GM10248 (cell line): ENCODE measurements at regions not wholly inside any gene's neighbourhood (a gene's known extent, or its start where the extent isn't known, plus 50 kb on each side); places are given as distances from the start of the nearest gene placed in this dataset.
"Not testable (repeated sequence)": the region's sequence is repeated elsewhere in the genome, so short reads cannot be mapped to it uniquely, and the experiment has no call there.

ENCODE experiments used
- CTCF ChIA-PET: fragments of 300-600 bp; sonication (Branson Sonifier 250); formaldehyde crosslinking; extraction: SDS; loops from one replicate; lab custom pipeline; 2021; ENCODE audit warnings: antibody characterized with exemption; lab: Yijun Ruan, JAX
- POLR2A ChIA-PET: fragments of 350-650 bp; sonication (Branson Sonifier 250); formaldehyde crosslinking; extraction: SDS; loops from one replicate; lab custom pipeline; 2020; ENCODE audit warnings: antibody characterized with exemption; lab: Yijun Ruan, JAX
- DNase-seq: peaks from one replicate; pipeline ENCODE4 v3.0.0; 2012; ENCODE audit errors: extremely low spot score
- CTCF ChIP-seq: IDR thresholded peaks from 2 replicates; pipeline ENCODE4 v1.5.1; 2012; ENCODE audit warnings: mild to moderate bottlenecking, low read depth; ENCODE audit errors: extremely low read depth, missing control alignments, control extremely low read depth

- ChIA-PET CTCF (interaction anchor here (1.2 to 1.4 kb wide), 3 partner anchors 10 to 47 kb away, joined by 3 to 5 read pairs (median 3); no protein-coding TSS in a partner anchor), POLR2A (no interaction called here)
- DNase-seq, result no peak
- TF ChIP-seq CTCF, result no peak
Observed at GRCh38 chr3:137583256-137583655, 180.9 kb upstream of the SOX14 start.

GRCh38 chr3:137588871-137589270, 175.2 kb upstream of the SOX14 start:
- ChIA-PET CTCF (no interaction called here), POLR2A (no interaction called here)
- no peak for DNase-seq
- no peak for TF ChIP-seq CTCF

DNA sequence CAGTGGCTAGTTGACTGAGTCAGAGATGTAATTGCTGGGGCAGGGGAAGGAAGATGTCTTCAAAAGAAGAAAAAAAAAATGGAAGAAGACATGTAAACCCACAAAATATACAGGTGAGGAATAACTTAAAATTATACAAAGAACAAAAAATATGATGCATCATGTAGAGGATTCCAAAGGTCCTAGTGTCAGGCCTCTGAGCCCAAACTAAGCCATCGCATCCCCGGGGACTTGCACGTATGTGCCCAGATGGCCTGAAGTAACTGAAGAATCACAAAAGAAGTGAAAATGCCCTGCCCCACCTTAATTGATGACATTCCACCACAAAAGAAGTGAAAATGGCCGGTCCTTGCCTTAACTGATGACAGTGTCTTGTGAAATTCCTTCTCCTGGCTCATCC, 168.7 kb upstream of the SOX14 start:
- DNase-seq, CTCF ChIA-PET, POLR2A ChIA-PET: not testable (repeated sequence)

DNA sequence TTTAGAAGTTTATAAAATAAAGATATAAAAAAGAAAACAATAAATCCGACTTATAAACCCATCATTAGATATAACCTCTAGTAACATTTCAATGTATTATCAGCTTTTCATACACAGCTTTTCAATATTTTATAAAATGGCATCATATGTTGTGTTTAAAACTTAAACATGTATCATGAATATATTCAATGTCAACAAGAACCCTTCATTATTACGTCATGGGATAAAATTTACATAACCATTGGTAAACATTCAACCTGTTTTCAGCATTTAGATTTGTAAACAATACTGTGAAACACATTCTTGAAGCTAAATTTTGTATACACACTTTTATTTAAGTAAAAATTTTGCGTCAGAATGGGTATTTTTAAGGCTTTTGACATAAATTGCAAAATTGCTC, 153.4 kb upstream of the SOX14 start:
- DNase-seq, result no peak
- POLR2A ChIA-PET, result no interaction called here
- no peak for TF ChIP-seq CTCF
- CTCF ChIA-PET, result no interaction called here

GRCh38 chr3:137612291-137612690, 151.8 kb upstream of the SOX14 start:
- POLR2A ChIA-PET, result no interaction called here
- CTCF ChIA-PET, result interaction anchor here (0.8 kb wide), 1 partner anchor 14 kb away, joined by 3 read pairs; no protein-coding TSS in a partner anchor

DNA sequence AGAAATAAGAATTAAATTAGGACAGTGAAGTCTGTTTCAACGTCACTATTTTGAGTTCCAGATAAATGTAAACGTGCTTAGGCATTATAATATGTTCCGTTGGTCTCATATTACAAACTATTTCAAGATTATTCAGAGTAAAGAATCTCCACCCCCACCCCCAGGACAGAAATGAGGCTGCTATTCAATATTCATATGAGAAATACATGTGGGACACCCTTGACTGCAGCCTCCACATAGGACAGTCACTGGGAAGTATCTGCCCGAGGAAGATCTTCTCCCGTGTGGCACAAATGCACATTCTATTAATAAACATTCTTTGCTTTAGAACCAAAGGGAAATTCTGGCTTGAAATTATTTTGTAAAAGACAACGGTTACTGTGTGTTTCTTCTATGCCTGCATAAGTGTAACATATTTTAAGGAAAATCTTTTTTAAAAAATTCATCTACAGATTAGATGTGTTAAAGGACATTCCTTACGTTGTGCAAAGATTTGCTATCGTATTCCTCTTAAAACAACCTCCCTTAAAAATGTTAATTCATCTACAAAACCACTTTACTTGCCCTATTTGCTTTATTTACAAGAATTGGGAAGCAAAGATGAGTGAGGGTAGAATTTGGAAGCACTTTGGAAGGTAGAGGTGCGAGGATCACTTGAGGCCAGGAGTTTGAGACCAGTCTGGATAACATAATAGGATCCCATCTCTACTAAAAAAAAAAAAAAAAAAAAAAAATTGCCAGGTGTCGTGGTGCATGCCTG, 148.3 kb upstream of the SOX14 start:
- ChIA-PET POLR2A (no interaction called here), CTCF (no interaction called here)
- no peak for TF ChIP-seq CTCF
- no peak for DNase-seq

More at GRCh38 chr3:137612291-137612690, 151.8 kb upstream of the SOX14 start:
- no peak for TF ChIP-seq CTCF
- no peak for DNase-seq

GRCh38 chr3:137641879-137642704, 122.0 kb upstream of the SOX14 start:
- ChIA-PET CTCF (no interaction called here), POLR2A (no interaction called here)
- TF ChIP-seq CTCF, result no peak
- DNase-seq, result no peak
